ENCODE measurements at regions not wholly inside any gene's neighbourhood (a gene's known extent, or its start where the extent isn't known, plus 50 kb on each side); places are given as distances from the start of the nearest gene placed in this dataset.

GRCh38 chr16:86018487-86018886 is 119.5 kb downstream of the IRF8 start:
- no peaks in the 10 kb centered on the region for H3K36me3 ChIP-seq
- H3K9me3 ChIP-seq = peaks cover 4% of the 10 kb centered on the region
- DNase-seq (ENCODE audit: low spot score) (no peak), ATAC-seq (ENCODE audit: insufficient number of reproducible peaks, low FRiP score, low read depth) (no peak)
- no peak overlapping the region for H3K27ac ChIP-seq
- H3K4me3 ChIP-seq = no peak overlapping the region
- no peaks in the 10 kb centered on the region for H3K4me1 ChIP-seq (ENCODE audit: control insufficient read depth in 1 of 2, low read depth in 2 of 2)
- TF ChIP-seq, protein P1, sequence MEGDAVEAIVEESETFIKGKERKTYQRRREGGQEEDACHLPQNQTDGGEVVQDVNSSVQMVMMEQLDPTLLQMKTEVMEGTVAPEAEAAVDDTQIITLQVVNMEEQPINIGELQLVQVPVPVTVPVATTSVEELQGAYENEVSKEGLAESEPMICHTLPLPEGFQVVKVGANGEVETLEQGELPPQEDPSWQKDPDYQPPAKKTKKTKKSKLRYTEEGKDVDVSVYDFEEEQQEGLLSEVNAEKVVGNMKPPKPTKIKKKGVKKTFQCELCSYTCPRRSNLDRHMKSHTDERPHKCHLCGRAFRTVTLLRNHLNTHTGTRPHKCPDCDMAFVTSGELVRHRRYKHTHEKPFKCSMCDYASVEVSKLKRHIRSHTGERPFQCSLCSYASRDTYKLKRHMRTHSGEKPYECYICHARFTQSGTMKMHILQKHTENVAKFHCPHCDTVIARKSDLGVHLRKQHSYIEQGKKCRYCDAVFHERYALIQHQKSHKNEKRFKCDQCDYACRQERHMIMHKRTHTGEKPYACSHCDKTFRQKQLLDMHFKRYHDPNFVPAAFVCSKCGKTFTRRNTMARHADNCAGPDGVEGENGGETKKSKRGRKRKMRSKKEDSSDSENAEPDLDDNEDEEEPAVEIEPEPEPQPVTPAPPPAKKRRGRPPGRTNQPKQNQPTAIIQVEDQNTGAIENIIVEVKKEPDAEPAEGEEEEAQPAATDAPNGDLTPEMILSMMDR (IDR thresholded peaks at IDR 0.05) = no peak
- no peaks in the 10 kb centered on the region for H3K27me3 ChIP-seq (replicated peaks; ENCODE audit: insufficient read depth)

DNA sequence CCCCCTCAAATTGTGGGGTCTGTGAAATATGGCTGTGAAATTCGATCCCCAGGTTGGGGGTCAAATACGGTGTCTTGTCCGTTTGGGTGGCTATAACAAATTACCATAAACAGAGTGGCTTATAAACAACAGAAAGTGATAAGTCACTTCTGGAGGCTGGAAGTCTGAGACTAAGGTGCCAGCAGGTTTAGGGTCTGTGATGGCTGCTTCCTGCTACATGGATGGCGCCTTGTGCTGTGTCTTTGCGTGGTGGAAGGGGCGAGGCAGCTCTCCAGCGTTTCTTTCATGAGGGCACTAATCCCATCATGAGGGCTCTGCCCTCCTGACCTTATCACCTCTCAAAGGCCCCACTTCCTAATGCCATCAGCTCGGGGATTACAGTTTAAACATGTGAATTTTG is 120.0 kb downstream of the IRF8 start:
- H3K27ac ChIP-seq = no peak overlapping the region
- no peak for ATAC-seq (ENCODE audit: insufficient number of reproducible peaks, low FRiP score, low read depth)

DNA sequence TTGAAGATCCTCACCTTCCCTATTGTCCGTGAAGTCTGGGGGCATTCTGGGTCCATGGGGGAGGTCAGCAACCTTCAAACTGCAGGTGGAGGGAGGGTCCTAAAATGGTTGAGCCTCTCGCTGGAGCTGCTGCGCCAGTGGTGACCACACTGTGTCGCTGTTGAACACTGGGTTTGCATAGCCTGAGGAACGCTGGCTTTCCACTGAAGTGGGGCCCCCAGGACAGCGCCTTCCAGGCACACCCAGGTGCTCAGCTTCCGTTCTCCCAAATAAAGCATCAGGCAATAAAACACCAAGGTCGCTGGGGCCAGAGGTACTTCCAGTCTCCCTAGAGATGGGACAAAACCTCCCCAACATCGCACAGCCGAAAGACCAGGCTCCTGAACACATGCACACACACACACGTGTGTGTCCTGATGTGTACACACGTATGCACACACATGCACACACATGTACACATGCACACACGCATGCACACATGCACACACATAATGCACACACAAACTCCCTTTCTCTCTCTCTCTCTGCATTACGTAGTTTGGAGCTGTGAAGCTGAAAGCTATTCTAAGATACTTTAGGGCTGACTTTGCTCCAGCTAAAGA is 120.6 kb downstream of the IRF8 start:
- Histone ChIP-seq H3K27ac (no peak overlapping the region), H3K4me3 (no peak overlapping the region), H3K4me1 (ENCODE audit: control insufficient read depth in 1 of 2, low read depth in 2 of 2) (no peaks in the 10 kb centered on the region), H3K36me3 (no peaks in the 10 kb centered on the region), H3K9me3 (peaks cover 11% of the 10 kb centered on the region), H3K27me3 (replicated peaks; ENCODE audit: insufficient read depth) (no peaks in the 10 kb centered on the region)
- no peak for ATAC-seq (ENCODE audit: insufficient number of reproducible peaks, low FRiP score, low read depth)
- TF ChIP-seq, protein P1 (IDR thresholded peaks at IDR 0.05) = no peak
- DNase-seq (ENCODE audit: low spot score) = no peak

More for the DNA sequence above, 120.0 kb downstream of the IRF8 start:
- TF ChIP-seq, protein P1 (IDR thresholded peaks at IDR 0.05) = no peak
- no peaks in the 10 kb centered on the region for H3K4me1 ChIP-seq (ENCODE audit: control insufficient read depth in 1 of 2, low read depth in 2 of 2)
- H3K36me3 ChIP-seq = no peaks in the 10 kb centered on the region
- no peak overlapping the region for H3K4me3 ChIP-seq
- H3K27me3 ChIP-seq (replicated peaks; ENCODE audit: insufficient read depth) = no peaks in the 10 kb centered on the region
- peaks cover 8% of the 10 kb centered on the region for H3K9me3 ChIP-seq
- no peak for DNase-seq (ENCODE audit: low spot score)

GRCh38 chr16:86020971-86021370 is 122.0 kb downstream of the IRF8 start:
- Histone ChIP-seq H3K4me1 (ENCODE audit: control insufficient read depth in 1 of 2, low read depth in 2 of 2) (no peaks in the 10 kb centered on the region), H3K4me3 (no peak overlapping the region), H3K36me3 (no peaks in the 10 kb centered on the region), H3K27ac (no peak overlapping the region), H3K27me3 (replicated peaks; ENCODE audit: insufficient read depth) (no peaks in the 10 kb centered on the region), H3K9me3 (peaks cover 14% of the 10 kb centered on the region)
- TF ChIP-seq, protein P1 (IDR thresholded peaks at IDR 0.05) = no peak
- no peak for DNase-seq (ENCODE audit: low spot score)
- ATAC-seq (ENCODE audit: insufficient number of reproducible peaks, low FRiP score, low read depth) = no peak

GRCh38 chr16:86022381-86022960 is 123.5 kb downstream of the IRF8 start:
- H3K27me3 ChIP-seq (replicated peaks; ENCODE audit: insufficient read depth) = no peaks in the 10 kb centered on the region
- ATAC-seq (ENCODE audit: insufficient number of reproducible peaks, low FRiP score, low read depth) = no peak
- H3K27ac ChIP-seq = no peak overlapping the region
- no peaks in the 10 kb centered on the region for H3K36me3 ChIP-seq
- peaks cover 14% of the 10 kb centered on the region for H3K9me3 ChIP-seq
- H3K4me3 ChIP-seq = no peak overlapping the region
- TF ChIP-seq, protein P1 (IDR thresholded peaks at IDR 0.05) = no peak
- H3K4me1 ChIP-seq (ENCODE audit: control insufficient read depth in 1 of 2, low read depth in 2 of 2) = no peaks in the 10 kb centered on the region
- no peak for DNase-seq (ENCODE audit: low spot score)
